Stomach (tissue), 4 donors: ENCODE measurements at regions not wholly inside any gene's neighbourhood (a gene's known extent, or its start where the extent isn't known, plus 50 kb on each side); places are given as distances from the start of the nearest gene placed in this dataset.

Source experiments
- POLR2A ChIP-seq, 4 donors: fragments of 450-650 bp; IDR thresholded peaks; one replicate each; pipeline ENCODE4 v1.6.1; 2016; ENCODE audit warnings: antibody characterized with exemption in 4 of 4, control low read depth in 2 of 4, mild to moderate bottlenecking in 1 of 4, moderate library complexity in 1 of 4
- TF ChIP-seq, protein P1 (sequence below), 7 experiments: fragments of 450-650 bp in 4 of 7; fragments of 200-600 bp in 3 of 7; sonication (generic) in 3 of 7; IDR thresholded peaks; one replicate each; pipeline ENCODE4 v1.5.1; 2016 to 2019; ENCODE audit warnings: antibody characterized with exemption in 7 of 7, control low read depth in 2 of 7, mild to moderate bottlenecking in 1 of 7

DNA sequence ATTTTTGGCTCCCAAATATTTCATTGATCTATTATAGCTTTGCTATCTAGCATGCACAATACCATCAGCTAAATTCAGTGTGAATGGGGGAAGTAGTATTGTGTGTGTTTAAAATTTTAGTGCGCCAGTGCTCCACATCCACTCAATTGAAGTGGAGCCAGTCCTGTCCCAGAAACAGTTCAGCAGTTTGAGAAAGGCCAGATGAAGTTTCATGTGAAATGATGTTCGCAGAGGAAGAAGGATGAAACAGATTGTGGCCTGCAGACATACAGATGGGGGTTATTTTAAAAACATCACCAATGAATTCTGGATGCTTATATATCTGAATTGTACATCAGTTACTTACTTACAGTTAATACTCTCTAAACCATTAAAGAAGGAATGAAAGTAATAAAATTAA lies 129.4 kb downstream of the SPRY2 start:
- no peak for TF ChIP-seq POLR2A (IDR thresholded peaks at IDR 0.05)
- TF ChIP-seq, protein P1, sequence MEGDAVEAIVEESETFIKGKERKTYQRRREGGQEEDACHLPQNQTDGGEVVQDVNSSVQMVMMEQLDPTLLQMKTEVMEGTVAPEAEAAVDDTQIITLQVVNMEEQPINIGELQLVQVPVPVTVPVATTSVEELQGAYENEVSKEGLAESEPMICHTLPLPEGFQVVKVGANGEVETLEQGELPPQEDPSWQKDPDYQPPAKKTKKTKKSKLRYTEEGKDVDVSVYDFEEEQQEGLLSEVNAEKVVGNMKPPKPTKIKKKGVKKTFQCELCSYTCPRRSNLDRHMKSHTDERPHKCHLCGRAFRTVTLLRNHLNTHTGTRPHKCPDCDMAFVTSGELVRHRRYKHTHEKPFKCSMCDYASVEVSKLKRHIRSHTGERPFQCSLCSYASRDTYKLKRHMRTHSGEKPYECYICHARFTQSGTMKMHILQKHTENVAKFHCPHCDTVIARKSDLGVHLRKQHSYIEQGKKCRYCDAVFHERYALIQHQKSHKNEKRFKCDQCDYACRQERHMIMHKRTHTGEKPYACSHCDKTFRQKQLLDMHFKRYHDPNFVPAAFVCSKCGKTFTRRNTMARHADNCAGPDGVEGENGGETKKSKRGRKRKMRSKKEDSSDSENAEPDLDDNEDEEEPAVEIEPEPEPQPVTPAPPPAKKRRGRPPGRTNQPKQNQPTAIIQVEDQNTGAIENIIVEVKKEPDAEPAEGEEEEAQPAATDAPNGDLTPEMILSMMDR (IDR thresholded peaks at IDR 0.05), result no peak
